Transverse colon (tissue), 4 donors: ENCODE measurements at regions not wholly inside any gene's neighbourhood (a gene's known extent, or its start where the extent isn't known, plus 50 kb on each side); places are given as distances from the start of the nearest gene placed in this dataset.

ENCODE experiments used
- DNase-seq: peaks from one replicate; pipeline ENCODE4 v3.0.0-alpha.2; 2019
- H3K27ac ChIP-seq, 4 donors: fragments of 200-600 bp; sonication (generic); 2 replicates each; pipeline ENCODE4 v1.5.1; 2016 to 2018; ENCODE audit warnings: inconsistent platforms in 4 of 4
- H3K27me3 ChIP-seq: fragments of 200-600 bp; sonication (generic); 2 replicates; pipeline ENCODE4 v1.5.1; 2017; ENCODE audit warnings: inconsistent platforms
- H3K36me3 ChIP-seq, 4 donors: fragments of 200-600 bp; sonication (generic); 2 replicates each; pipeline ENCODE4 v1.5.1; 2017 to 2019; ENCODE audit warnings: inconsistent platforms in 4 of 4
- H3K4me1 ChIP-seq, 4 donors: fragments of 200-600 bp; sonication (generic); 2 replicates each; pipeline ENCODE4 v1.5.1; 2017 to 2020; ENCODE audit warnings: inconsistent platforms in 4 of 4
- H3K4me3 ChIP-seq, 4 donors: fragments of 200-600 bp; sonication (generic); 1 replicate in 1 of 4; 2 replicates in 3 of 4; pipeline versions ENCODE4 v1.5.1 to v1.6.1; 2017 to 2019; ENCODE audit warnings: inconsistent platforms in 4 of 4
- H3K9me3 ChIP-seq, 2 donors: fragments of 200-600 bp; sonication (generic); 2 replicates each; pipeline ENCODE4 v1.5.1; 2017 to 2019; ENCODE audit warnings: inconsistent platforms in 2 of 2
- CTCF ChIP-seq, 5 experiments: fragments of 200-600 bp in 3 of 5; fragments of 450-650 bp in 2 of 5; sonication (generic) in 3 of 5; IDR thresholded peaks; 1 replicate in 2 of 5; 2 replicates in 3 of 5; pipeline ENCODE4 v1.5.1; 2016 to 2017; ENCODE audit warnings: antibody characterized with exemption in 5 of 5, inconsistent platforms in 3 of 5, mild to moderate bottlenecking in 2 of 5, moderate library complexity in 1 of 5
- EP300 ChIP-seq: sonication (generic); formaldehyde crosslinking; IDR thresholded peaks from one replicate; pipeline ENCODE4 v1.6.1; 2017; ENCODE audit warnings: antibody characterized with exemption, low read depth
- POLR2A ChIP-seq: fragments of 450-650 bp; IDR thresholded peaks from one replicate; pipeline ENCODE4 v1.6.1; 2016; ENCODE audit warnings: antibody characterized with exemption, mild to moderate bottlenecking, moderate library complexity
- POLR2AphosphoS5 ChIP-seq, 3 donors: sonication (generic); formaldehyde crosslinking; IDR thresholded peaks; one replicate each; pipeline ENCODE4 v1.6.1; 2016; ENCODE audit warnings: antibody characterized with exemption in 3 of 3
- WGBS, 2 donors: methylation state at CpG; one replicate each; pipeline ENCODE4 v1.1.5; 2018; ENCODE audit warnings: low coverage in 1 of 2; 5-methylcytosine and 5-hydroxymethylcytosine counted together
- in situ Hi-C, 4 donors: fragments of 200-750 bp; cut with MboI; loops; one replicate each; pipeline versions ENCODE4 v1.15.0 to v1.15.1; 2017; ENCODE audit warnings: low sequenced_read_pairs in 3 of 4, low pct_ligation_motif_present in 1 of 4, low pct_unique_long_range_greater_than_20kb in 1 of 4
- intact Hi-C: fragments of 100-400 bp; cut with DNase I; formaldehyde crosslinking; loops from one replicate; pipeline ENCODE4 v1.15.1; 2023; ENCODE audit warnings: low total_unique reads

GRCh38 chr1:102178480-102178879 is 181.8 kb upstream of the OLFM3 start:
- DNase-seq = no peak
- Histone ChIP-seq H3K9me3 (no peaks in the 10 kb centered on the region), H3K36me3 (no peaks in the 10 kb centered on the region), H3K4me3 (no peak overlapping the region), H3K4me1 (no peaks in the 10 kb centered on the region), H3K27ac (no peak overlapping the region), H3K27me3 (no peaks in the 10 kb centered on the region)
- no peak for TF ChIP-seq EP300
- TF ChIP-seq POLR2A = no peak
- TF ChIP-seq CTCF (IDR thresholded peaks at IDR 0.05) = no peak
- TF ChIP-seq POLR2AphosphoS5 (IDR thresholded peaks at IDR 0.05) = no peak
- in situ Hi-C loops = loop anchor here in 1 of 4 donors (25.0 kb wide), 1 partner anchor 191 kb away; the partner anchor contains the start of gene OLFM3
- intact Hi-C loops = no loop called here
- WGBS, 2 donors = 72 to 73% methylated on average over 2 of the region's 2 CpGs

GRCh38 chr1:102174259-102174863 is 177.6 kb upstream of the OLFM3 start:
- Histone ChIP-seq H3K27ac (no peak overlapping the region), H3K4me1 (no peaks in the 10 kb centered on the region), H3K36me3 (no peaks in the 10 kb centered on the region), H3K27me3 (no peaks in the 10 kb centered on the region), H3K9me3 (no peaks in the 10 kb centered on the region), H3K4me3 (no peak overlapping the region)
- intact Hi-C loops (no loop called here), in situ Hi-C loops (no loop called here)
- DNase-seq = peak; percentile 11
- WGBS, 2 donors = 19% methylated on average over 2 of the region's 2 CpGs
- no peak for TF ChIP-seq POLR2A
- TF ChIP-seq EP300 = no peak
- TF ChIP-seq CTCF (IDR thresholded peaks at IDR 0.05) = peak; percentile 20 to 51 (median 37)

- Histone ChIP-seq H3K4me1 (no peaks in the 10 kb centered on the region), H3K4me3 (no peak overlapping the region), H3K27ac (no peak overlapping the region), H3K9me3 (no peaks in the 10 kb centered on the region), H3K27me3 (no peaks in the 10 kb centered on the region), H3K36me3 (no peaks in the 10 kb centered on the region)
- no peak for TF ChIP-seq POLR2A
- 82% methylated on average over 1 of the region's 1 CpG for WGBS, 2 donors
- intact Hi-C loops = no loop called here
- in situ Hi-C loops = no loop called here
- no peak for DNase-seq
Measured at GRCh38 chr1:102172200-102172599, 175.5 kb upstream of the OLFM3 start.

GRCh38 chr1:102163799-102164198 is 167.1 kb upstream of the OLFM3 start:
- Histone ChIP-seq H3K27ac (no peak overlapping the region), H3K4me1 (no peaks in the 10 kb centered on the region), H3K9me3 (no peaks in the 10 kb centered on the region), H3K36me3 (no peaks in the 10 kb centered on the region), H3K27me3 (no peaks in the 10 kb centered on the region), H3K4me3 (no peak overlapping the region)
- intact Hi-C loops = no loop called here
- no peak for DNase-seq
- in situ Hi-C loops = no loop called here
- TF ChIP-seq POLR2A (no peak), POLR2AphosphoS5 (IDR thresholded peaks at IDR 0.05) (no peak), EP300 (no peak), CTCF (IDR thresholded peaks at IDR 0.05) (no peak)
- WGBS, 2 donors = 33% methylated on average over 1 of the region's 1 CpG; no CpG with 5 or more reads in 1 of the 2 donors

GRCh38 chr1:102151242-102151641 is 154.5 kb upstream of the OLFM3 start:
- H3K27ac ChIP-seq = no peak overlapping the region
- DNase-seq = no peak
- no peaks in the 10 kb centered on the region for H3K4me1 ChIP-seq
- H3K4me3 ChIP-seq = no peak overlapping the region
- H3K36me3 ChIP-seq = no peaks in the 10 kb centered on the region
- no peak for TF ChIP-seq EP300
- no peak for TF ChIP-seq POLR2A
- no peak for TF ChIP-seq POLR2AphosphoS5 (IDR thresholded peaks at IDR 0.05)
- no peak for TF ChIP-seq CTCF (IDR thresholded peaks at IDR 0.05)
- WGBS, 2 donors = 62 to 63% methylated on average over 3 of the region's 3 CpGs
- in situ Hi-C loops (no loop called here), intact Hi-C loops (no loop called here)
- H3K27me3 ChIP-seq = no peaks in the 10 kb centered on the region
- H3K9me3 ChIP-seq = no peaks in the 10 kb centered on the region
